H9 (cell line): ENCODE measurements at regions not wholly inside any gene's neighbourhood (a gene's known extent, or its start where the extent isn't known, plus 50 kb on each side); places are given as distances from the start of the nearest gene placed in this dataset.

ENCODE experiments used
- DNase-seq: peaks from one replicate; pipeline ENCODE4 v3.0.0-alpha.2; 2017
- H2AFZ ChIP-seq: one replicate; pipeline ENCODE4 v1.6.1; 2013; ENCODE audit warnings: mild to moderate bottlenecking, low read length, control low read depth, moderate library complexity
- H2AK5ac ChIP-seq: 2 replicates; pipeline ENCODE4 v1.6.1; 2013; ENCODE audit warnings: low read length, control low read depth, mixed read lengths; ENCODE audit not compliant: insufficient read length
- H2BK120ac ChIP-seq: one replicate; pipeline ENCODE4 v1.6.1; 2013; ENCODE audit warnings: low read depth, mild to moderate bottlenecking, low read length, control low read depth, inconsistent platforms; ENCODE audit not compliant: poor library complexity, severe bottlenecking
- H2BK12ac ChIP-seq: 2 replicates; pipeline ENCODE4 v1.6.1; 2013; ENCODE audit warnings: low read length, control low read depth, mixed read lengths, low read depth; ENCODE audit not compliant: insufficient read length
- H2BK15ac ChIP-seq: 2 replicates; pipeline ENCODE4 v1.6.1; 2013; ENCODE audit warnings: low read depth, low read length, control low read depth
- H2BK20ac ChIP-seq: one replicate; pipeline ENCODE4 v1.6.1; 2013; ENCODE audit warnings: low read depth, mild to moderate bottlenecking, low read length, control low read depth, inconsistent platforms; ENCODE audit not compliant: poor library complexity, severe bottlenecking
- H2BK5ac ChIP-seq: 2 replicates; pipeline ENCODE4 v1.6.1; 2013; ENCODE audit warnings: low read length, control low read depth, mixed read lengths; ENCODE audit not compliant: insufficient read length
- H3K14ac ChIP-seq: 2 replicates; pipeline ENCODE4 v1.6.1; 2013; ENCODE audit warnings: low read length, control low read depth; ENCODE audit not compliant: insufficient read depth
- H3K18ac ChIP-seq: 2 replicates; pipeline ENCODE4 v1.6.1; 2013; ENCODE audit warnings: low read depth, mild to moderate bottlenecking, mixed read lengths, low read length, control low read depth; ENCODE audit not compliant: insufficient read length
- H3K23ac ChIP-seq: 2 replicates; pipeline ENCODE4 v1.6.1; 2013; ENCODE audit warnings: low read length, control low read depth, mixed read lengths, low read depth; ENCODE audit not compliant: insufficient read length
- H3K23me2 ChIP-seq: 2 replicates; pipeline ENCODE4 v1.6.1; 2013; ENCODE audit warnings: low read depth, mild to moderate bottlenecking, mixed read lengths, low read length, control low read depth; ENCODE audit not compliant: insufficient read length, poor library complexity, severe bottlenecking
- H3K27ac ChIP-seq: 2 replicates; pipeline ENCODE4 v1.5.1; 2013; ENCODE audit warnings: low read length, control low read depth, mixed read lengths, low read depth; ENCODE audit not compliant: insufficient read length
- H3K27me3 ChIP-seq: 2 replicates; pipeline ENCODE4 v1.6.1; 2013; ENCODE audit warnings: low read length, control low read depth, inconsistent platforms; ENCODE audit not compliant: insufficient read depth
- H3K4ac ChIP-seq: 2 replicates; pipeline ENCODE4 v1.6.1; 2013; ENCODE audit warnings: low read depth, mild to moderate bottlenecking, control low read depth, inconsistent platforms, low read length, moderate library complexity
- H3K4me1 ChIP-seq: 2 replicates; pipeline ENCODE4 v1.6.1; 2013; ENCODE audit warnings: low read length, control low read depth, inconsistent platforms; ENCODE audit not compliant: insufficient read depth
- H3K4me2 ChIP-seq: 2 replicates; pipeline ENCODE4 v1.6.1; 2013; ENCODE audit warnings: low read length, control low read depth, mixed read lengths; ENCODE audit not compliant: insufficient read length, insufficient read depth
- H3K56ac ChIP-seq: 2 replicates; pipeline ENCODE4 v1.6.1; 2013; ENCODE audit warnings: low read depth, mild to moderate bottlenecking, mixed read lengths, low read length, control low read depth; ENCODE audit not compliant: insufficient read length
- H3K79me1 ChIP-seq: 2 replicates; pipeline ENCODE4 v1.6.1; 2013; ENCODE audit warnings: low read depth, mild to moderate bottlenecking, moderate library complexity, low read length, control low read depth, inconsistent platforms; ENCODE audit not compliant: insufficient read depth, poor library complexity, severe bottlenecking
- H3K79me2 ChIP-seq: 2 replicates; pipeline ENCODE4 v1.6.1; 2013; ENCODE audit warnings: low read length, control low read depth, inconsistent platforms; ENCODE audit not compliant: insufficient read depth
- H3K9ac ChIP-seq: 2 replicates; pipeline ENCODE4 v1.6.1; 2013; ENCODE audit warnings: low read length, control low read depth, mixed read lengths; ENCODE audit not compliant: insufficient read length; ENCODE audit errors: extremely low read depth
- H3K9me3 ChIP-seq: one replicate; pipeline ENCODE4 v1.6.1; 2013; ENCODE audit warnings: low read depth, low read length, inconsistent platforms; ENCODE audit not compliant: control insufficient read depth
- H3T11ph ChIP-seq: one replicate; pipeline ENCODE4 v1.6.1; 2013; ENCODE audit warnings: mild to moderate bottlenecking, low read length, control low read depth, inconsistent platforms
- H4K20me1 ChIP-seq: one replicate; pipeline ENCODE4 v1.6.1; 2013; ENCODE audit not compliant: control insufficient read depth, insufficient read length, insufficient read depth
- H4K5ac ChIP-seq: 2 replicates; pipeline ENCODE4 v1.6.1; 2013; ENCODE audit warnings: low read depth, mild to moderate bottlenecking, mixed read lengths, low read length, control low read depth; ENCODE audit not compliant: insufficient read length
- H4K8ac ChIP-seq: replicated peaks from 2 replicates; pipeline ENCODE4 v1.6.1; 2013; ENCODE audit warnings: low read length, control low read depth, mixed read lengths, low read depth; ENCODE audit not compliant: insufficient read length
- H4K91ac ChIP-seq: 2 replicates; pipeline ENCODE4 v1.6.1; 2013; ENCODE audit warnings: low read depth, mild to moderate bottlenecking, moderate library complexity, mixed read lengths, low read length, control low read depth; ENCODE audit not compliant: insufficient read length
- H3K27ac Mint-ChIP-seq, 3 experiments: 2 replicates in 2 of 3; 3 replicates in 1 of 3; pipeline ENCODE4 v1.8.0; 2020 to 2021; ENCODE audit warnings: mixed read lengths in 3 of 3, mild to moderate bottlenecking in 1 of 3, moderate library complexity in 1 of 3
- H3K27me3 Mint-ChIP-seq: 2 replicates; pipeline ENCODE4 v1.8.0; 2021; ENCODE audit warnings: low read depth, mild to moderate bottlenecking, moderate library complexity, mixed read lengths
- H3K36me3 Mint-ChIP-seq, 3 experiments: 2 replicates in 2 of 3; 3 replicates in 1 of 3; pipeline ENCODE4 v1.8.0; 2020 to 2021; ENCODE audit warnings: low read depth in 3 of 3, mixed read lengths in 3 of 3; ENCODE audit not compliant: insufficient read depth in 1 of 3
- H3K4me1 Mint-ChIP-seq, 2 experiments: 2 replicates each; pipeline ENCODE4 v1.8.0; 2020; ENCODE audit warnings: mixed read lengths in 2 of 2
- H3K4me3 Mint-ChIP-seq, 2 experiments: 2 replicates in 1 of 2; 3 replicates in 1 of 2; pipeline ENCODE4 v1.8.0; 2020 to 2021; ENCODE audit warnings: mild to moderate bottlenecking in 2 of 2, mixed read lengths in 2 of 2, moderate library complexity in 1 of 2
- H3K9me3 Mint-ChIP-seq, 2 experiments: 2 replicates in 1 of 2; 3 replicates in 1 of 2; pipeline ENCODE4 v1.8.0; 2020; ENCODE audit warnings: mild to moderate bottlenecking in 2 of 2, mixed read lengths in 2 of 2, moderate library complexity in 1 of 2
- CTCF ChIP-seq: fragments of 200-600 bp; sonication (generic); conservative IDR thresholded peaks from 3 replicates; pipeline ENCODE4 v1.8.0; 2021; ENCODE audit warnings: antibody characterized with exemption, mild to moderate bottlenecking
- WGBS: extraction: QIAGEN DNeasy Blood & Tissue Kit; methylation state at CpG from one replicate; pipeline ENCODE4 v1.1.7; 2013; ENCODE audit warnings: missing lambda C conversion rate, low lambda C conversion rate, mixed read lengths; ENCODE audit not compliant: insufficient read length; ENCODE audit errors: extremely low coverage; 5-methylcytosine and 5-hydroxymethylcytosine counted together

GRCh38 chr2:15045054-15045453 is 412.5 kb downstream of the LRATD1 start:
- Histone ChIP-seq H3K9me3 (no peaks in the 10 kb centered on the region), H4K91ac (no peak overlapping the region), H3K4me2 (no peak overlapping the region), H3K79me2 (no peaks in the 10 kb centered on the region), H3K4me1 (peaks cover 9% of the 10 kb centered on the region; the same call in 1 of the 2 replicates), H2AFZ (no peak overlapping the region), H3K23me2 (no peaks in the 10 kb centered on the region), H2BK12ac (no peak overlapping the region), H4K8ac (no peak overlapping the region), H3K23ac (no peak overlapping the region), H3K27me3 (no peaks in the 10 kb centered on the region), H2BK5ac (no peak overlapping the region), H3K27ac (no peak overlapping the region), H3K56ac (no peak overlapping the region), H2BK15ac (no peak overlapping the region), H4K5ac (no peak overlapping the region), H2BK20ac (no peak overlapping the region), H3K14ac (no peak overlapping the region), H3K4ac (no peak overlapping the region), H2AK5ac (no peak overlapping the region), H3K18ac (no peak overlapping the region), H3K9ac (no peak overlapping the region), H2BK120ac (no peak overlapping the region), H4K20me1 (no peaks in the 10 kb centered on the region), H3T11ph (no peak overlapping the region), H3K79me1 (no peaks in the 10 kb centered on the region)
- Mint-ChIP-seq H3K36me3 (no peaks in the 10 kb centered on the region), H3K4me3 (no peak overlapping the region), H3K4me1 (peaks cover 43 to 45% of the 10 kb centered on the region in 2 experiments), H3K27me3 (no peaks in the 10 kb centered on the region; the same call in none of the 2 replicates), H3K9me3 (no peaks in the 10 kb centered on the region), H3K27ac (peak overlapping the region in 1 of 3 experiments; percentile 39; a peak in 1 of 7 replicates)
- no peak for DNase-seq
- TF ChIP-seq CTCF = no peak
- no CpG with 5 or more reads among the region's 4 CpGs for WGBS
